ENCODE measurements at regions not wholly inside any gene's neighbourhood (a gene's known extent, or its start where the extent isn't known, plus 50 kb on each side); places are given as distances from the start of the nearest gene placed in this dataset.
A peak's percentile ranks its signal among the peaks of the same experiment; 100 is the strongest.

- DNase-seq, result peak in 1 of 3 donors; percentile 14
- Histone ChIP-seq H3K4me3 (replicated peaks in 1 of 3; ENCODE audit: low read depth in 2 of 3, low read length in 3 of 3) (no peak overlapping the region), H3K79me2 (ENCODE audit: insufficient read depth, low read length) (no peaks in the 10 kb centered on the region), H3K4me2 (replicated peaks; ENCODE audit: extremely low read depth, low read length, poor library complexity, severe bottlenecking) (no peak overlapping the region), H3K27me3 (ENCODE audit: control insufficient read depth in 2 of 2, insufficient read depth in 2 of 2, low read length in 2 of 2) (no peaks in the 10 kb centered on the region), H3K27ac (ENCODE audit: low read depth in 1 of 2, low read length in 2 of 2) (peak overlapping the region in 1 of 2 donors; percentile 11), H4K20me1 (ENCODE audit: insufficient read depth, low read length) (no peaks in the 10 kb centered on the region), H3K4me1 (ENCODE audit: control insufficient read depth in 1 of 2, insufficient read depth in 2 of 2, low read length in 2 of 2) (peaks cover 35 to 41% of the 10 kb centered on the region in 2 donors), H3K9me3 (replicated peaks in 1 of 2; ENCODE audit: control insufficient read depth in 1 of 2, insufficient read depth in 1 of 2, low read length in 2 of 2) (no peaks in the 10 kb centered on the region), H2AFZ (ENCODE audit: insufficient read depth, low read depth, low read length, poor library complexity, severe bottlenecking) (peak overlapping the region; percentile 39), H3K36me3 (replicated peaks in 1 of 2; ENCODE audit: control insufficient read depth in 1 of 2, insufficient read depth in 2 of 2, low read length in 2 of 2) (no peaks in the 10 kb centered on the region), H3K9ac (ENCODE audit: insufficient read depth, low read length, poor library complexity, severe bottlenecking) (no peak overlapping the region)
- Mint-ChIP-seq H3K27me3 (ENCODE audit: low read depth in 3 of 3) (peaks cover 4 to 6% (median 4%) of the 10 kb centered on the region in 3 donors), H3K4me1 (peaks cover 42% of the 10 kb centered on the region), H3K36me3 (no peaks in the 10 kb centered on the region), H3K4me3 (no peak overlapping the region), H3K27ac (peak overlapping the region in 6 of 7 donors; percentile 25 to 67 (median 50)), H3K9me3 (no peaks in the 10 kb centered on the region)
- WGBS (ENCODE audit: insufficient coverage), result 100% methylated on average over 2 of the region's 4 CpGs
- intact Hi-C loops (cut with micrococcal nuclease), result no loop called here
- no peak for TF ChIP-seq CTCF (IDR thresholded peaks at IDR 0.05)
These were observed 55.1 kb upstream of the CLDN5 start for GRCh38 chr22:19579115-19579811.

- Histone ChIP-seq H2AFZ (ENCODE audit: insufficient read depth, low read depth, low read length, poor library complexity, severe bottlenecking) (peak overlapping the region; percentile 7), H4K20me1 (ENCODE audit: insufficient read depth, low read length) (no peaks in the 10 kb centered on the region), H3K4me2 (replicated peaks; ENCODE audit: extremely low read depth, low read length, poor library complexity, severe bottlenecking) (no peak overlapping the region), H3K27ac (ENCODE audit: low read depth in 1 of 2, low read length in 2 of 2) (no peak overlapping the region), H3K9ac (ENCODE audit: insufficient read depth, low read length, poor library complexity, severe bottlenecking) (no peak overlapping the region), H3K36me3 (replicated peaks in 1 of 2; ENCODE audit: control insufficient read depth in 1 of 2, insufficient read depth in 2 of 2, low read length in 2 of 2) (no peaks in the 10 kb centered on the region), H3K4me1 (ENCODE audit: control insufficient read depth in 1 of 2, insufficient read depth in 2 of 2, low read length in 2 of 2) (peaks cover 35 to 41% of the 10 kb centered on the region in 2 donors), H3K27me3 (ENCODE audit: control insufficient read depth in 2 of 2, insufficient read depth in 2 of 2, low read length in 2 of 2) (no peaks in the 10 kb centered on the region), H3K9me3 (replicated peaks in 1 of 2; ENCODE audit: control insufficient read depth in 1 of 2, insufficient read depth in 1 of 2, low read length in 2 of 2) (no peaks in the 10 kb centered on the region), H3K79me2 (ENCODE audit: insufficient read depth, low read length) (no peaks in the 10 kb centered on the region), H3K4me3 (replicated peaks in 1 of 3; ENCODE audit: low read depth in 2 of 3, low read length in 3 of 3) (no peak overlapping the region)
- 13% methylated on average over 6 of the region's 12 CpGs for WGBS (ENCODE audit: insufficient coverage)
- Mint-ChIP-seq H3K4me3 (no peak overlapping the region), H3K9me3 (no peaks in the 10 kb centered on the region), H3K36me3 (no peaks in the 10 kb centered on the region), H3K4me1 (peaks cover 42% of the 10 kb centered on the region), H3K27ac (no peak overlapping the region), H3K27me3 (ENCODE audit: low read depth in 3 of 3) (peaks cover 2 to 6% (median 4%) of the 10 kb centered on the region in 3 donors)
- DNase-seq, result no peak
- TF ChIP-seq CTCF (IDR thresholded peaks at IDR 0.05), result no peak
- intact Hi-C loops (cut with micrococcal nuclease), result no loop called here
These were observed 55.7 kb upstream of the CLDN5 start for GRCh38 chr22:19579880-19580279.
